ENCODE measurements at regions not wholly inside any gene's neighbourhood (a gene's known extent, or its start where the extent isn't known, plus 50 kb on each side); places are given as distances from the start of the nearest gene placed in this dataset.

GRCh38 chr13:110826861-110827672 lies 87.8 kb downstream of the ANKRD10 start:
- Histone ChIP-seq H3K36me3 (ENCODE audit: insufficient read depth in 1 of 2, low read depth in 1 of 2) (no peaks in the 10 kb centered on the region), H3K27me3 (ENCODE audit: insufficient read depth in 3 of 3, low read length in 2 of 3) (peaks cover 0 to 3% (median 0%) of the 10 kb centered on the region in 3 donors), H3K27ac (no peak overlapping the region), H3K9me3 (no peaks in the 10 kb centered on the region), H3K4me3 (no peak overlapping the region), H3K4me1 (no peaks in the 10 kb centered on the region)
- ATAC-seq: no peak
- DNase-seq: no peak
- intact Hi-C loops (cut with DNase I): no loop called here
- 56 to 63% (median 63%) methylated on average over 4 of the region's 4 CpGs for WGBS, 3 donors
- TF ChIP-seq CTCF (IDR thresholded peaks at IDR 0.05): no peak

Data from psoas muscle (tissue), 7 donors.